HUES64 (cell line): ENCODE measurements at regions not wholly inside any gene's neighbourhood (a gene's known extent, or its start where the extent isn't known, plus 50 kb on each side); places are given as distances from the start of the nearest gene placed in this dataset.
A peak's percentile ranks its signal among the peaks of the same experiment; 100 is the strongest.

Experiments
- H3K27ac ChIP-seq: 2 replicates; pipeline ENCODE4 v1.7.0; 2013; ENCODE audit warnings: low read depth, low read length, inconsistent platforms
- H3K27me3 ChIP-seq: 2 replicates; pipeline ENCODE4 v1.6.1; 2013; ENCODE audit warnings: mild to moderate bottlenecking, low read length; ENCODE audit not compliant: insufficient read depth
- H3K36me3 ChIP-seq: 2 replicates; pipeline ENCODE4 v1.6.1; 2013; ENCODE audit warnings: mild to moderate bottlenecking, low read length; ENCODE audit not compliant: insufficient read depth
- H3K4me1 ChIP-seq: 2 replicates; pipeline ENCODE4 v1.6.1; 2013; ENCODE audit warnings: mild to moderate bottlenecking, low read length, moderate library complexity; ENCODE audit not compliant: insufficient read depth
- H3K4me3 ChIP-seq: 2 replicates; pipeline ENCODE4 v1.5.1; 2013; ENCODE audit warnings: mild to moderate bottlenecking, low read length, moderate library complexity
- H3K9ac ChIP-seq: 2 replicates; pipeline ENCODE4 v1.6.1; 2013; ENCODE audit warnings: mild to moderate bottlenecking, low read depth, low read length
- H3K9me3 ChIP-seq: 2 replicates; pipeline ENCODE4 v1.6.1; 2013; ENCODE audit warnings: low read depth, low read length; ENCODE audit not compliant: insufficient read depth
- WGBS: fragments of 150-250, 120-280 bp; methylation state at CpG from one replicate; pipeline ENCODE4 v1.1.7; 2013; ENCODE audit warnings: missing lambda C conversion rate; 5-methylcytosine and 5-hydroxymethylcytosine counted together

- Histone ChIP-seq H3K27ac (no peak overlapping the region), H3K27me3 (peaks cover 7% of the 10 kb centered on the region), H3K9ac (no peak overlapping the region), H3K9me3 (no peaks in the 10 kb centered on the region), H3K36me3 (no peaks in the 10 kb centered on the region), H3K4me1 (peaks cover 10% of the 10 kb centered on the region; the same call in 1 of the 2 replicates), H3K4me3 (no peak overlapping the region)
- WGBS: 82% methylated on average over 3 of the region's 3 CpGs
Measured at GRCh38 chr1:204803607-204804006, 67.1 kb upstream of the NFASC start.

- peak overlapping the region; percentile 60 for H3K9ac ChIP-seq
- peak overlapping the region; percentile 64 for H3K4me3 ChIP-seq
- 6% methylated on average over 23 of the region's 23 CpGs for WGBS
- H3K27me3 ChIP-seq: peaks cover 7% of the 10 kb centered on the region
- H3K36me3 ChIP-seq: no peaks in the 10 kb centered on the region
- H3K9me3 ChIP-seq: no peaks in the 10 kb centered on the region
- no peak overlapping the region for H3K27ac ChIP-seq
- H3K4me1 ChIP-seq: peaks cover 10% of the 10 kb centered on the region; the same call in 1 of the 2 replicates
Measured at GRCh38 chr1:204806943-204807687, 63.5 kb upstream of the NFASC start.

GRCh38 chr1:204809488-204809887 is 61.2 kb upstream of the NFASC start:
- WGBS: 93% methylated on average over 1 of the region's 1 CpG
- Histone ChIP-seq H3K9me3 (no peaks in the 10 kb centered on the region), H3K27ac (no peak overlapping the region), H3K4me1 (peaks cover 10% of the 10 kb centered on the region; the same call in 1 of the 2 replicates), H3K4me3 (no peak overlapping the region), H3K36me3 (no peaks in the 10 kb centered on the region), H3K27me3 (peaks cover 7% of the 10 kb centered on the region), H3K9ac (no peak overlapping the region)

- Histone ChIP-seq H3K4me1 (peaks cover under 1% of the 10 kb centered on the region; the same call in 1 of the 2 replicates), H3K36me3 (no peaks in the 10 kb centered on the region), H3K4me3 (no peak overlapping the region), H3K27ac (no peak overlapping the region), H3K9me3 (no peaks in the 10 kb centered on the region), H3K27me3 (no peaks in the 10 kb centered on the region), H3K9ac (no peak overlapping the region)
- 82% methylated on average over 1 of the region's 1 CpG for WGBS
Measured at GRCh38 chr1:204812842-204813241, 57.8 kb upstream of the NFASC start.

GRCh38 chr1:204813522-204813921 is 57.1 kb upstream of the NFASC start:
- Histone ChIP-seq H3K27me3 (no peaks in the 10 kb centered on the region), H3K4me3 (no peak overlapping the region), H3K27ac (no peak overlapping the region), H3K4me1 (no peaks in the 10 kb centered on the region), H3K9ac (no peak overlapping the region), H3K9me3 (no peaks in the 10 kb centered on the region), H3K36me3 (no peaks in the 10 kb centered on the region)
- 81% methylated on average over 2 of the region's 2 CpGs for WGBS

GRCh38 chr1:204814166-204814884 is 56.3 kb upstream of the NFASC start:
- Histone ChIP-seq H3K27ac (no peak overlapping the region), H3K27me3 (no peaks in the 10 kb centered on the region), H3K36me3 (no peaks in the 10 kb centered on the region), H3K4me1 (no peaks in the 10 kb centered on the region), H3K9me3 (no peaks in the 10 kb centered on the region), H3K9ac (no peak overlapping the region), H3K4me3 (no peak overlapping the region)
- 91% methylated on average over 7 of the region's 7 CpGs for WGBS

GRCh38 chr1:204817341-204817740 is 53.3 kb upstream of the NFASC start:
- Histone ChIP-seq H3K27me3 (no peaks in the 10 kb centered on the region), H3K4me1 (no peaks in the 10 kb centered on the region), H3K4me3 (no peak overlapping the region), H3K27ac (no peak overlapping the region), H3K9ac (no peak overlapping the region), H3K36me3 (no peaks in the 10 kb centered on the region), H3K9me3 (no peaks in the 10 kb centered on the region)
- WGBS: 95% methylated on average over 5 of the region's 5 CpGs

- no peaks in the 10 kb centered on the region for H3K9me3 ChIP-seq
- no peak overlapping the region for H3K4me3 ChIP-seq
- no peaks in the 10 kb centered on the region for H3K27me3 ChIP-seq
- no peak overlapping the region for H3K9ac ChIP-seq
- H3K36me3 ChIP-seq: no peaks in the 10 kb centered on the region
- H3K27ac ChIP-seq: no peak overlapping the region
- WGBS: 91% methylated on average over 3 of the region's 3 CpGs
- no peaks in the 10 kb centered on the region for H3K4me1 ChIP-seq
Measured at GRCh38 chr1:204818998-204819397, 51.7 kb upstream of the NFASC start.

GRCh38 chr1:204819495-204819894 is 51.2 kb upstream of the NFASC start:
- 78% methylated on average over 2 of the region's 2 CpGs for WGBS
- H3K4me1 ChIP-seq: no peaks in the 10 kb centered on the region
- no peak overlapping the region for H3K9ac ChIP-seq
- no peaks in the 10 kb centered on the region for H3K9me3 ChIP-seq
- no peak overlapping the region for H3K27ac ChIP-seq
- no peaks in the 10 kb centered on the region for H3K36me3 ChIP-seq
- H3K4me3 ChIP-seq: no peak overlapping the region
- no peaks in the 10 kb centered on the region for H3K27me3 ChIP-seq
